CD4-positive, alpha-beta T cell treated with Interleukin-4 for 1 hour (primary cell): ENCODE measurements at regions not wholly inside any gene's neighbourhood (a gene's known extent, or its start where the extent isn't known, plus 50 kb on each side); places are given as distances from the start of the nearest gene placed in this dataset.

Source experiments
- DNase-seq, 2 donors: peaks; one replicate each; pipeline ENCODE4 v3.0.0-alpha.2; 2020 to 2022

GRCh38 chr2:5315041-5315440 is 377.1 kb upstream of the SOX11 start:
- DNase-seq = no peak

GRCh38 chr2:5315512-5315911 is 376.7 kb upstream of the SOX11 start:
- no peak for DNase-seq

GRCh38 chr2:5316001-5316490 is 376.1 kb upstream of the SOX11 start:
- no peak for DNase-seq

GRCh38 chr2:5319493-5319892 is 372.7 kb upstream of the SOX11 start:
- DNase-seq = no peak

- DNase-seq = no peak
Measured at GRCh38 chr2:5322396-5322795, 369.8 kb upstream of the SOX11 start.

- no peak for DNase-seq
Measured at GRCh38 chr2:5325523-5325922, 366.7 kb upstream of the SOX11 start.

- DNase-seq = no peak
Measured at GRCh38 chr2:5328826-5329225, 363.4 kb upstream of the SOX11 start.

GRCh38 chr2:5329763-5330162 is 362.4 kb upstream of the SOX11 start:
- DNase-seq = no peak

- DNase-seq = no peak
Measured at GRCh38 chr2:5330961-5331360, 361.2 kb upstream of the SOX11 start.

- no peak for DNase-seq
Measured at GRCh38 chr2:5332925-5333324, 359.3 kb upstream of the SOX11 start.

- DNase-seq = no peak
Measured at GRCh38 chr2:5339473-5339872, 352.7 kb upstream of the SOX11 start.

- DNase-seq = no peak
Measured at GRCh38 chr2:5343785-5344335, 348.3 kb upstream of the SOX11 start.

GRCh38 chr2:5352286-5352685 is 339.9 kb upstream of the SOX11 start:
- no peak for DNase-seq

- DNase-seq = no peak
Measured at GRCh38 chr2:5353565-5353964, 338.6 kb upstream of the SOX11 start.

GRCh38 chr2:5359397-5359796 is 332.8 kb upstream of the SOX11 start:
- no peak for DNase-seq

- no peak for DNase-seq
Measured at GRCh38 chr2:5360081-5360480, 332.1 kb upstream of the SOX11 start.

GRCh38 chr2:5364361-5364760 is 327.8 kb upstream of the SOX11 start:
- DNase-seq = no peak

- no peak for DNase-seq
Measured at GRCh38 chr2:5365871-5366461, 326.2 kb upstream of the SOX11 start.

GRCh38 chr2:5367321-5367720 is 324.9 kb upstream of the SOX11 start:
- DNase-seq = no peak

- DNase-seq = no peak
Measured at GRCh38 chr2:5368263-5368662, 323.9 kb upstream of the SOX11 start.

- no peak for DNase-seq
Measured at GRCh38 chr2:5369510-5369909, 322.7 kb upstream of the SOX11 start.

GRCh38 chr2:5370158-5370557 is 322.0 kb upstream of the SOX11 start:
- DNase-seq = no peak

- no peak for DNase-seq
Measured at GRCh38 chr2:5372141-5372540, 320.0 kb upstream of the SOX11 start.

GRCh38 chr2:5373200-5373599 is 319.0 kb upstream of the SOX11 start:
- DNase-seq = no peak

- no peak for DNase-seq
Measured at GRCh38 chr2:5374762-5375161, 317.4 kb upstream of the SOX11 start.
